GF-D8 (cell line): ENCODE measurements at regions not wholly inside any gene's neighbourhood (a gene's known extent, or its start where the extent isn't known, plus 50 kb on each side); places are given as distances from the start of the nearest gene placed in this dataset.

Experiments used
- DNase-seq: peaks from one replicate; lab custom pipeline; 2025; lab: John Stamatoyannopoulos, UW

DNA sequence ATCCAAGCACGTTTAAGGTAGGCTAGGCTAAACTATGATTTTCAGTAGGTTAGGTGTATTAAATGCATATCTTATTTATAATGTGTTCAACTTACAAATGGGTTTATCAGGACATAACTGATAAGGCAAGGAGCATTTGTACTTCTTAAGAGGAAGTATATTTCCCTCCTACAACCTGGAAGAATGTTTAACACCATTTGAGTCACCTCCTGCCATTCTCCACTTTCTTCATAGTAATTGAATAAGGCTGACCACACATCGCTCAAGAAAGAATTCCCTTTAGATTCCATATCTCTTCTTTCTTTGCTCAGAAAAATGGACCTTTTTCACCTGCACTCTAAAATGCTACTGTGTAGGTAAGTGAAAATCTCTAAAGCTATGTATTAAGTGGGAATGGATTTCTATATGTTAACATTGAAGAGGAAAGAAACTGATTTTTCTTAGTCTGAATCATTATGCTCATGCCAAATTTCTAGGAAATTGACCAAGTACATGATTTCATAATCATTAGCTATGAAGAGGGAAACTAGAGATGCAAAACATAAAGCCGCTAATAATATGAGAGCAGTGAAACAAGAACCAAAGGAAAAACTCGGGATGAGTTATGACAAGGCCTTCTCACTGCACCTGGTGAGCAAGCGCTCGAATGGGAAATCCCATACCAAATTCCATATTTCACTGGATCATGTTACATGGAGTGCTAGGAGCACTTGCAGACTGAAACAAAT lies 210.4 kb downstream of the ALDH8A1 start:
- DNase-seq = no peak

DNA sequence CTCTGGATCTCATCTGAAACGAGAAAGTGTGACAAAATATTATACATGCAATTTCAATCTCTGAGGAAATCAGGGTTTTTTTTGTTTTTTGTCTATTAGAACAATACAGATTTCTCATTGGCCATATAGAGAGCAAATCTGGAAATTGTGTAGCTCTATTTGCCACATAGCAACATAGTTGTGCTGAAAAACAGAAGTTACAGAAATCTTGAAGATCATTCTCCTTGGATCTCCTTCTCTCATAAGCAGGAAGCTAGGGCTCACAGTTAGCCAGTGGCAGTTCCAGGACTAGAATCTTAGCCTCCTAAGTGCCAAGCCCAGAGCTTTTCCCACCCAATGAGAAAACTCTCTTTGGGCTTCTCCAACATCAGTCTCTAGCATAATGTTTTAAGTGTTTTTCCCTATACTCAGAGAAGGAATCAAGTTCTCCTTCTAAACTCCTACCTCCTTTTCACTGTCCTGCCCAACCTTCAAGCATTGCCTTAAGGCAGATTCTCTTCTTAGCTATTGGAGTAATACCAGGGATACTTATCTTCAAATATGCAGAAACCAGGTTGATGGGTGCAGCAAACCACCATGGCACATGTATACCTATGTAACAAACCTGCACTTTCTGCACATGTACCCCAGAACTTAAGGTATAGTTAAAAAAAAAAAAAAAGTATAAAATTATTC lies 211.6 kb downstream of the ALDH8A1 start:
- DNase-seq = no peak

DNA sequence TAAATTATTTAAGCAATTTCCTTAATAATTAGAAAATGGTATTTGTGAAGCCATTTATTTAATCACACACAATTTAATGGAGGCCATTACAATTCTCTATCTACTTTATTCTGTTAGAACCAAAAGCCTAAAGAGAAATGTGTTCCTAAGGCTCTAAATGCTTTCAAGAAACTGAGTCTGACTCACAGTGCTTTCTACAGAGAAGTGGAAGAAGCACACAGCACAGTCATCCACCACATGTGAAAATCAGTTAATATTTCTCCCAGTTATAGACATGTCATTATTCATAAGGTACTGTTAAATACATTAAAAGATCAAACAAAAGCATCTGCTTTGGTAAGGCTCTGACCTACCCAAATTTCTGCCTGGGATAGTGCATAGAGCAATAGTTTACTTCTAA lies 214.4 kb downstream of the ALDH8A1 start:
- no peak for DNase-seq

DNA sequence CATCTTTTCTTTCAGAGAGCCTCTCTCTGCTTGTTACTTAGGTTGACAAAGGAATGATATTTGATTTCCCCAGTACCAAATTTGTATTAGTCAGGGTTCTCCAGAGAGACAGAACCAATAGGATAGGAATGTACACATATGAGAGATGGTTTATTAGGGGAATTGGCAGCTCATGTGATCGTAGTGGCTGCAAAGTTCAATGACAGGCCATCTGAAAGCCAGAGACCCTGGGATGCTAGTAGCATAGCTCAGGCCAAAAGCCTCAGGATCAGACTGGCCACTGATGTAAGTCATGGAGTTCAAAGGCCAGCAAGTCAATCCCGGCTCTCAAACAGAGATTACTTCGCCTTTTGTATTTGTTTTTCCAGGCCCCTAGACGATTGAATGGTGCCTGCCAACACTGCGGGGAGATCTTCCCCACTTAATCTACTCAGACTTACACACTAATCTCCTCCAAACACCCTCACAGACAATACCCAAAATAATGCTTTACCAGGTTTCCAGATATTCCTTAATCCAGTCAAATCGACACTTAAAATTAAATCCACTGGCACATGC lies 215.5 kb downstream of the ALDH8A1 start:
- DNase-seq = no peak

DNA sequence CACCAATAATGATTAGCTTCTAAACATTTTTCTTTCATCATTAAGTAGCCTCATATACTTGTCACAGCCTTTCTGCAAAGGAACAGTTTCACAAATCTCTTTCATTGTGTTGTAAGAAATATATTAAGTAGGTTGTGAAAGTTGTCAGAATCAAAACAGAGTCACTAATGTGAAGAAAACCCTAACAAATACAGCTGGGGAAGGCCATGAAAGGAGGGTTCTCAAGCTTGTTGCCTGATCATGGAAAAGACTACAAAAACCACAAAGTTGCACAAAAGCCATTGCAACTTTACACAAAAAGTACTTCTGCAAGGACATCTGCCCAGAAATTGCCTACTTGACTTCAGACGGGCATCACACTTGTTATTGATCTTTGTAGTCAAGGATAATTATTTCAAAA lies 216.1 kb downstream of the ALDH8A1 start:
- DNase-seq = no peak

DNA sequence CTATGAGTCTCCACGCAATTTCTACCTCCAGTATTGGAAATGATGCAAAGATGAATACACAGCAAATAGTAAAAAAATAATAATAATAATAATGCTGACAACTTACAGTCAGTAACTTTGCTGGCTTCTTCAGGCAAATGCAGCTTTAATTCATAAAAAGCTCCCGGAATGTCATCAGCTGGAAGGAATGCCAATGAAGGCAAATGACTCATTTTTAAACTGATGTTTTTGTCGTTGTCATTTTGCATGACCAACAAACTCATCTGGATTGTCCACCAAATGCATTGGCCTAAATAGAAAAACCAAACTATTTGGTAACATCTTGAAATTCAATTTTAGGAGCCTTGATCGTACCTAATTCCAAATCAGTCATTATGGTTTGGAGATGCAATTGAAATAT lies 217.1 kb downstream of the ALDH8A1 start:
- DNase-seq = no peak

DNA sequence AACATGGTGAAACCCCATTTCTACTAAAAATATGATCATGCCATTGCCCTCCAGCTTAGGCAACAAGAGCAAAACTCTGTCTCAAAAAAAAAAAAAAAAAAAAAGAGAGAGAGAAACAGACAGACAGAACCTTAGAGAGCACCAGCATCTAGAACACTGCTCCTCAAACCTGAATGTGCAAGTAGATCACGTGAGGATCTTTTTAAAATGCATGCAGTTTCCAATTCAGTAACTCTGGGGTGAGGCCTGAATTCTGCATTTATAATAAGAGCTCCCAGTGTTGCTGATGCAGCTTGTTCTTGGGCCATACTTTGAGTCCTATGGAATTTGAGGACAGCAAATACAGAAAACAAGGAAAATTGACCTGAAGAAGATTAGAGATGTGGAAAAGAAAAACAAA lies 218.3 kb downstream of the ALDH8A1 start:
- DNase-seq = no peak

DNA sequence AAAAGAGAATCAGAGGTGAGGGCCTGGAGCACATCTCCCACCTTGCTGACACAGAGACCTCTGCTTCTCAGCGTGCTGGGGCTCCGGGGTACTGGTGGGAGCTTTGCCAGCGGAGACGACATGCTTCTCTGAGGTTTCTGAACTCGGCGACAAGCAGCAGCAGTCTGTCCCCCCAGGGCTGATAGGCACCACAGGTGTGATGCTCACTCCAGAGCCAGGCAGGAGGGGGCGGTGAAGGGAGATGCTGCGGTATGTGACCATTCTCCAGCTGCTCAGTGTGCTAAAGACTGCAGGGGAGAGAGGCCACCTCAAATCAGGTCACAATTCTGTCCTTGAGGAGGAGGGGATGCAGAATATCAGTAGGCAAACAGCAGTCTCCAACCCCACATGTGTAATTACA lies 219.9 kb downstream of the ALDH8A1 start:
- DNase-seq = no peak

DNA sequence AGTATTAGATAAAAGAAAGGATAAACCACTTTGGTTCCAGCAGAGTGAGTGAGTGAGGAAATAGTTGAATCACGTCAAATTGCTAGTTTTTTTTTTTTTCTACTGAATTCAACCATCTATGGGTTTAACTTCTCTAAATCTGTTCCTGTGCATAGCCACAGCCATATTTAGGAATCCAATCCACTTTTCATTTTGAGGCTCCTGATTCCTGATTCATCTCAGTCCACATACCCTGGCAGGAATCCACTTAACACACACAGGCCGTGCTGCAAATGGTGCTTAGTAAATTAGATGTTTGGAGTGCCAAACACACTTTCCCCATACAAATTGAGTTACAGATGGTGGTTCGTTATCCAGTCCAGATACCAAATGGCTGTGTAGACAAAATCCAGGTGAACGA lies 220.3 kb downstream of the ALDH8A1 start:
- DNase-seq = no peak

DNA sequence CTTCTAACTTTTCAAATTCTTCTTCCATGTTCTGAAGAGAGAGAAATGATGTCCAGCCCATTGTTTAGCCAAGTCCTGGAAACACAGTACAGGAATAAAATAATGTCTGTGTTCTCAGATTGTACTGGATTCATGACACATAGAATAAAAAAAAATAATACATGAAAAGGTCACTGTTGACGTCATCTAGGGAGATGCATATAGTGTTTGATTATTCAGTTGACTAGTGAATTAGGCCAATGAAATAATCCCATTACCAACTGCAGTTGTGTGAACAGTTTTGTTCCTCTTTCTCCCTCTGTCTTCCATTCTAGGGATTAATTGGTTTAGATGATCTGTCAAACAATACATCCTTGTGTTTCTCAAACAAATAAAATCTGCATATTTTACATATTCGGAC lies 222.8 kb downstream of the ALDH8A1 start:
- no peak for DNase-seq

DNA sequence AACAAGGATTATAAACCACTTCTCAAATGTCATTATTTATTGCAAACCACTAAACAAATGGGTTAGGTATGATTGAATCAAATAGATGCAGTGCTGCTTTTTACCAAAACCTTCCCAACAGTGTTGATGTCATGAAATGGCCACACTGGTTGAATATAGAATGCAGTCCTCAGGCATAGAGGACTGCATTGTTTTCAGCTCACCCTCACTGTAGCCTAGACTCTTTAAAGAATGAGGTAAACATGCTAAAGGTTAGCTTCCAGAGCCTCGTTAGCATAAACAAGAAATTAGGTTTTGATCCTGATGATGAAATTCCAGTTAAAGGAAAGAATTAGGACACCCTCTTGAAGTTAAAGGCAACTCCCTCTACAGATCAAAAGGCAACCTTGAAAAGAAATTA lies 224.3 kb downstream of the ALDH8A1 start:
- no peak for DNase-seq

DNA sequence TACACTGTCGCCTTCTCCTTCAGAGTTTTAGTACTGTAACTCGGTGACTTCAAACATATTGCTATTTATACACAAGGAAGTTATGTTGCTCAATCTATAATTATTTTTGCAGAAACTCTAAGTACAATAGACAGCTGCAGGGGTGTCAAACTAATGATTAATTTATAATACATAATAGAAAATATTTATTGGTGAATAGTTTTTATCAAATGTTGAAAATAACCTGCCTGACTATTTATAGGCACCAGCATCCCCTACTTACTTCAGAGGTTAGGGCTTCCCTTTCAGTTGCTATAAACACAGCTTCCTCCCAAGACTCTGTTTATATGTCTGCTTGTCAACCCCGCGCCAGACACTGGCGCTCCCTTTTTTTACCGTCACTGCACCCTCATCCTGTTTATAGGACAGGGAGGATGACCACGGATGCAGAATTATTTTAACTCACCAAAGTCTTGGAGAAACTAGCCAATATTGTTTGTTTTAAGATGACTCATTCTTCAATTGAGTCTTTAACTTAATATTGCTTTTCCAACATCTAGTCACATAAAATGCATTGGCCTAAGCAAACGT lies 225.0 kb downstream of the ALDH8A1 start:
- no peak for DNase-seq

DNA sequence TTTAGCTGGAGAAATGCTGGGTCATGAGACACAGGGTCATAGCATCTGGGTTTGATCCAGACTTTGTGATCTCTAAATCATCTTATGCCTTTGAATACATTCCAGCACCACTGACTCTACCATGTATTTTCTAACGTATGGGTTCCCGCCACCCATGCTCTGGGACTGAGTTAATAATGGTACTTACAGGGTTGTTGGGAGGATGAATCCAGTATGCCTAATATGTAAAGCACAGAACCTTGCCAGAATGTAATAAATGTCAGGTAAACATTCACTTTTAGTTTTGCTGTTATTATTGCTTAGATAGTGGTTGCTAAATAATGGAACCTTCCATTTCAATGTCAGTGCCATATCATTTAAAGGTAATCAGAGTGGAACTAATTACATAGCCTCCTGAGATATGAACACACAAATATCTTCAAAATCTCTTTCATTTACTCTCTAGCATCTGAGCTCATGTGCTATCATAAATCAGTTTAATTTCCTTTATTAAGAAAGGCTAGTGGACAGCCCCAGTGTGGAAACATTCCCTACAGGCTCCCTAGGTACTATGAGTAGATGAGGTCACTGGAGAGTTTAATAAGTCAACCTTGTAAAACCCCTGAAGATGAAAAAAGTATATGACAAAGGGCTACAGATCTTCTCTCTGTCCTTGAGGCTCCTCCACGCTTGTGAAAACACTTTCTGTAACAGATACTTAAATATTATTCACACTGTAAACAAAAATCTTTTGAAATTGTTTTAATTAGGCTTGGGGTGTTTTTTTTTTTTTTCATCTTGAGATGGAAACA lies 226.6 kb downstream of the ALDH8A1 start:
- DNase-seq = no peak

DNA sequence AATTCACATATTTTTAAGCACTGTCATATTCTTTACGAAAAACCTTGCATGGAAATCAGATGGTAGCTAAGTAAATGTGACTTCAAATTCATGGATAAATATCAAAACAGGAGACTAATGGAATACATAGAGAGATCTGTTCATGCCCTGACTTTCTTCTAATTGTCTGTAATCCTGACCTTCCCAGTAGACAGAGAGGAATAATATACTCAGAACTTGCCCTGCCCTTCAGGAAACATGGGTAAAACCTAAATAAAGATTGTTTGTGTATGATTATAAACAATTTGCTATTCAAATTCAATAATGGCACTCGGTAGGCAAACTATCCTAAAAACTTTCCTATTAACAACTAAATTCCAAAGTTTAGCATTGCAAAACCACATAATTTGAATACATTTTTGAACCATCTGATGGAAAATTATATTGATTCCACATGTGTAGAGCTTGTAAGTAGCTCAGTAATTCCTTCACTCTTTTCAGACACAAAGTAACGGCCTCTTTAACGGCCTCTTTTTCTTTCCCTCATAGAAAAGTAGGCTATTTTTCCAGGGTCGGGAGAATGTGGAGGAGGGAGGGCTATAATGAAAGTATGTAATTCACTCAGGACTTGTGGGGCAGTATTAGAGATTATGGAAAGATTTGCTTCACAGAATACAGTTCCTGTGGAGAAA lies 227.6 kb downstream of the ALDH8A1 start:
- DNase-seq = no peak

DNA sequence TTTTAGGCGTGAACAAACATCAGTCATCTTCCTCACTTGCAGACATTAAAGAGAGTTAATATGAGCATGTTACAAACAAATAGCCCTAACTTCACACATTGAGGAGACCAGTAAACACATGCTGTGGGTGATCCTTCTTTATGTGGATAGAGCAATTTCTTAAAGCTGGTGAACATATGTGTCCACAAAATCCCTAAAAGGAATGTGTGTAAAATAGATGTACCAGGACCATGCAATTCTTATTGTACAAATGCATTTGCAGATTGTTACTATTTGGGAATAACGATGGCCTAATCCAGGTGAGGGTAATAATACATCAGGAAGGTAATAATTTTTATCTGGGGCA lies 228.9 kb downstream of the ALDH8A1 start:
- DNase-seq = no peak

DNA sequence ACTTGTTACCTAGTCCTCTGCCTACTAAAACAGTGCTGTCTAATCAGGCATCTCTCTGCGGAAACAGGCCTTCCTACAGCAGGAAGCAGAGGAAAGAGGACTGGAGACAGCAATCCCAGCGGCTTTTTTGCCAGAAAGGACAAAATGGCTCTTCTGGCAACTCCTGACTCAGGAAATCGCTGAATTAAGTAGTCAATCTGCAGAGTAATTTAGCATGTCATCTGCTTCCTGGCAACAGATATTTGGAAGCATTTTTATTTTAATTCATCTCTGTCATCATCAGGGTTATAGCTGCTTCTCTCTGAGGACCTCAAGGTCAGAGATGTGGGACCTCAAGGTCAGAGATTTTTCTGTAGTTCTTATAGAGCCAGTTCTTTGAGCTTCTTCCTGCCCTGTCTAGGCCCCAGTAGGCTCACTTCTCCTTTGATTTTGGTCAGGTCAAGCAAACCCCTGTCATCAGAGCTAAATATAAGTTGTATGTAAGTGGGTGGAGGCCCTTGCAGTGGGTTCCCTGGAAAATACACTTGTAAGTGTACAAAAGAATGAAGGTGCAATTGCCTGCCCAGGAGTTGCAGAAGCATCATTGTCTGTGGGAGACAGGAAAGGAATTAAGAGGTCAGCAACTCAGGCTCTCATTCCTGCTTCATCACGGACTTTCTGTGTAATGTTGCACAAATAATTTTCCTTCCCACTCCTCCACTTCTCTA lies 229.4 kb downstream of the ALDH8A1 start:
- DNase-seq = no peak

DNA sequence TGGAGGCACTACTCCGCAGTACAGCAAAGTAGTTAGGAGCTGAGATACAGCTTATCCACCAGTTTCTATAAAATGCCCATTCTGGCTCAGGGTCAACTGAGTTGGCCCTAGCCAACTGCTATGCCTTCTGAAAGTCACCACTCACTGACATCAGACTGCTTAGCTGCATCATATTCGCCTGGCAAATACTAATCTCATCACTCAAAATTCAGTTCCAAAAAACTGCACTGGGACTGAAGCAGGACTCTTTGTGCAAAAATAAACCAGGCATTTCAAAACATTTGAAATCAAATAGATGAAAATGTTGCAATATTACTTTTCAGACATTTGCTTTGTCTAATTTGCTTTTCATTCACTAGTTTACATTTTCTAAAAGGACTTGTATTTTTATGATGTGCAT lies 230.0 kb downstream of the ALDH8A1 start:
- DNase-seq = no peak

DNA sequence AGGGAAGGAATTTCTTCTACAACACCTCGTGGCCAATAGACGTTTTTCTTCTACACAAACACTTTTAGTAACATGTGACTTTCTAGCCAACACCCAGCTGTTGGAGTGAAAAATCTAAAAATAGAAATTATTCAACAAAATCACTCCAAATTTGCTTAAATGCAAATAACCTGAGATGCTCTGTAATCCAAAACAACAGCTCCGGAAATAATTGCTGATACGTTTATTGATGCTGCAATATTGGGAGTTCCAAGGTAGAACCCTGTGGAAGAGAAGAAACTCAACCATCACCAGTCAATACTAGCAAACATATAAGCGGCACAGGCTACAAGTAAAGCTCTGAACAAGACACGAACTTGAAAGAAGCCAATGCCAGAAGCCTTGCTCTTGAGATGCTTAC lies 230.6 kb downstream of the ALDH8A1 start:
- no peak for DNase-seq

DNA sequence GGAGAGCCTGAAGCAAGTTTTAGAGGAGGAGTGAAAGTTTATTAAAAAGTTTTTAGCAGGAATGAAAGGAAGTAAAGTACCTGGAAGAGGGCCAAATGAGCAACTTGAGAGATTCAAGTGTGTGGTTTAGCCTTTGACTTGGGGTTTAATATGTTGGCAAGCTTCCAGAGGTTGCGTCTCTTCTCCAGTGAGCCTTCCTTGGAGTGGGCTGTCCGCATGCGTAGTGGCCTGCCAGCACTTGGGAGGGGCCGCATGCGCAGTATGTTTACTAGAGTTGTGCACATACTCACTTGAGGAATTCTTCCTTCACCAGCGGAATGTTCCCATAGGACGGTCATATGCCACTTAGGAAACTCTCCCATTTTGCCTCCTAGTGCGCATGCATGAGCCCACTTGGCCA lies 235.2 kb downstream of the ALDH8A1 start:
- no peak for DNase-seq

DNA sequence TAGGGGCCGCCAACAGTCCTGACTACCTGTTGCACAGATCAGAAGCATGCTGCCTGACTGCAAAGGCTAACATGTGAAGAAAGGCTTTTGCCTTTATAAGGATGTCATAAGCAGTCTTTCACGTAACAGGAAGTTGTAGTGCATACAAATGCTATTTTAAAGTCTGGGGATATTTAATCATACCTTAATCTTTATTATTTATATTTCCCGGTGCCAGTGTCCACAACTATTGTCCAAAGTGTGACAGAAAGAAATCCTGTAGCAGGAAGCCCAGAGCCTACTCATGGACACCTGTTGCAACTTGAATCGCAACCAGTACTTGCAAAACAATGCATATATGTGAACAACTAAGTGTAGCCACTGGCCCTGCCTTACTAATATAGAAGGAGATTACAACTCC lies 235.8 kb downstream of the ALDH8A1 start:
- DNase-seq = no peak

DNA sequence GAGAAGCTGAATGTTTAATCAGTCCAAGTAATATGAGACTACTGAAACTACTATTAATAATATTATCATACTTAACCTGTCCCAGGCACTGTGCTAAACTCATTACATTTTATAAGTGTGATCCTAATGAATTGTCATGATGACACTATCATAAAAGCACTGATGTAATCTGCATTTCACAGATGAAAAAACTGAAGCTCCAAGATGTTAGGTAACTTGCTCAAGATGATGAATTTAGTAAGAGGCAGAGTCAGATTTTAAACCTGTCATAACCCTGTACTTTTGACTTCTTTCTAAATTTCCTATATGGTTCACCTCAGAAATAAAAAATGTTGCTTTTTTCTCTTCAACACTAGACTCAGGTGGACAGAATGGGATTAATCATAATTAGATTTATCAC lies 237.6 kb downstream of the ALDH8A1 start:
- DNase-seq = no peak
